Karpas-422 (cell line): ENCODE measurements at regions not wholly inside any gene's neighbourhood (a gene's known extent, or its start where the extent isn't known, plus 50 kb on each side); places are given as distances from the start of the nearest gene placed in this dataset.
"Not testable (repeated sequence)": the region's sequence is repeated elsewhere in the genome, so short reads cannot be mapped to it uniquely, and the experiment has no call there.

ENCODE experiments used
- DNase-seq: peaks from one replicate; pipeline ENCODE4 v3.0.0-alpha.2; 2015
- H2AFZ ChIP-seq: fragments of 200-600 bp; sonication (generic); 2 replicates; pipeline ENCODE4 v1.6.1; 2014; ENCODE audit warnings: antibody characterized with exemption, low read length, mixed read lengths
- H3K27ac ChIP-seq: fragments of 200-600 bp; sonication (generic); 2 replicates; pipeline ENCODE4 v1.5.1; 2014; ENCODE audit warnings: mild to moderate bottlenecking, low read length, moderate library complexity
- H3K27me3 ChIP-seq: fragments of 200-600 bp; sonication (generic); 2 replicates; pipeline ENCODE4 v1.6.1; 2014; ENCODE audit warnings: low read length, mixed read lengths
- H3K36me3 ChIP-seq: fragments of 200-600 bp; sonication (generic); 2 replicates; pipeline ENCODE4 v1.6.1; 2014; ENCODE audit warnings: low read length, mixed read lengths; ENCODE audit not compliant: insufficient read depth
- H3K4me1 ChIP-seq: fragments of 200-600 bp; sonication (generic); 2 replicates; pipeline ENCODE4 v1.6.1; 2014; ENCODE audit warnings: mild to moderate bottlenecking, low read length, mixed read lengths
- H3K4me2 ChIP-seq: fragments of 200-600 bp; sonication (generic); 2 replicates; pipeline ENCODE4 v1.6.1; 2014; ENCODE audit warnings: low read length, low read depth, mild to moderate bottlenecking; ENCODE audit not compliant: poor library complexity, severe bottlenecking
- H3K4me3 ChIP-seq: fragments of 200-600 bp; sonication (generic); 2 replicates; pipeline ENCODE4 v1.5.1; 2014; ENCODE audit warnings: mild to moderate bottlenecking, antibody characterized with exemption, low read length, mixed read lengths
- H3K79me2 ChIP-seq: fragments of 200-600 bp; sonication (generic); 2 replicates; pipeline ENCODE4 v1.6.1; 2014; ENCODE audit warnings: mild to moderate bottlenecking, low read length, mixed read lengths
- H3K9ac ChIP-seq: fragments of 200-600 bp; sonication (generic); 2 replicates; pipeline ENCODE4 v1.6.0; 2014; ENCODE audit warnings: low read length
- H3K9me2 ChIP-seq: fragments of 200-600 bp; sonication (generic), shearing (Covaris generic); replicated peaks from 2 replicates; pipeline ENCODE4 v1.6.0; 2014; ENCODE audit warnings: mild to moderate bottlenecking, low read length, moderate library complexity; ENCODE audit not compliant: insufficient read depth
- H3K9me3 ChIP-seq: fragments of 300-700, 200-600 bp; sonication (generic); 2 replicates; pipeline ENCODE4 v1.6.1; 2014; ENCODE audit warnings: low read length, mixed read lengths
- H4K20me1 ChIP-seq: fragments of 200-600 bp; sonication (generic); 2 replicates; pipeline ENCODE4 v1.6.1; 2014; ENCODE audit warnings: mild to moderate bottlenecking, antibody characterized with exemption, low read length, low read depth; ENCODE audit not compliant: insufficient read depth

DNA sequence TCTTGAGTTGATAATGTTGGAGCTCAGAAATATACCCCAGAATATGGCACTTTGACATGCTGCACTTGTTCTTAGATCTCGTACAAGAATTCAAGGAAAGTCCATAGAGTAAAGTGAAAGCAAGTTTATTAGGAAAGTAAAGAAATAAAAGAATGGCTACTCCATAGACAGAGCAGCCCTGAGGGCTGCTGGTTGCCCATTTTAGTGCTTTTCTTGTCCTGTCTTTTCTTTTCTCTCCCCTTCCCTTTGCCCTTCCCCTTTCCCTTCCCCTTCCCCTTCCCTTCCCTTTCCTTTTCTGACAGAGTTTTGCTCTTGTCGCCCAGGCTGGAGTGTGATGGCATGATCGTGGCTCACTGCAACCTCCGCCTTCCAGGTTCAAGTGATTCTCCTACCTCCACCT is 283.4 kb upstream of the SEMA6A start:
- H3K9me2 ChIP-seq, H3K36me3 ChIP-seq, H4K20me1 ChIP-seq, H3K9me3 ChIP-seq, H3K4me3 ChIP-seq, DNase-seq, H3K27ac ChIP-seq, H2AFZ ChIP-seq, H3K4me2 ChIP-seq, H3K9ac ChIP-seq, H3K27me3 ChIP-seq, H3K4me1 ChIP-seq, H3K79me2 ChIP-seq: not testable (repeated sequence)

DNA sequence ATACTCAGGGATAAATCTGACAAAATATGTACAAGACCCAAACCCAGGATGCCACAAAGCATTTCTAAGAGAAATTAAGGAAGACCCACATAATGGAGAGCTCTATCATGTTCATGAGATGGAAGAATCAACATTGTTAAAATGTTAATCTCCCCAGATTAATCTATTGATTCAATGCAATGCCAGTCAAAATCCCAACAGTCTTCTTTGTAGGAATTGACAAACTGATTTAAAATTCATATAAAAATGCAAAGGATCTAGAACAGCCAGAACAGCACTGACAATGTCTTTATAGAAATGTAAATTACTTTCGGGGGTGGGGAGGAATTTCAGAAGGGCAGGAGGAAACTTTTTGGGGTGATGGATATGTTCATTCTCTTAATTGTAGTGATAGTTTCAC is 281.6 kb upstream of the SEMA6A start:
- Histone ChIP-seq H3K9me3 (no peaks in the 10 kb centered on the region), H3K4me1 (no peaks in the 10 kb centered on the region), H3K36me3 (no peaks in the 10 kb centered on the region), H3K4me2 (no peak overlapping the region), H3K27ac (no peak overlapping the region), H2AFZ (no peak overlapping the region), H4K20me1 (no peaks in the 10 kb centered on the region), H3K79me2 (no peaks in the 10 kb centered on the region), H3K9ac (no peak overlapping the region), H3K4me3 (no peak overlapping the region), H3K27me3 (no peaks in the 10 kb centered on the region), H3K9me2 (no peaks in the 10 kb centered on the region)
- DNase-seq = no peak

DNA sequence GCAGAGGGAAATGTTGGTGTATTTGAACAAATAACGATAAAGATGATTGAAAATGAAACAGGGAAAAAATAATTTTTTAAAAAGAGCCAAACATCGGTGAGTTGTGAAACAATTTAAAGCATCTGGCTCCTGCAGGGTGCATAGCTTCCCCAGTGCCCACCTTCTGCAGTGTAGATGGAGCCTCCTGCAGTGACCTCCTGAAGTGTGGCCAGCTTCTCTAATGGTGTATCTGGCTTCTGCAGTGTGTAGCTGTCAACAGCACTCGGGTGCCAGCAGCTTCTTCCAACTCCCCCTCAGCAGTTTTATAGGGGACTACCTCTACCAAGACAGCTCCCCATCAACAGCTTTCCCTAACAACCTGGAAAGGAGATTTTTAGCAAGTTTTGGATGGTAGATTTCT is 279.4 kb upstream of the SEMA6A start:
- no peak overlapping the region for H3K9ac ChIP-seq
- no peaks in the 10 kb centered on the region for H3K36me3 ChIP-seq
- H3K79me2 ChIP-seq = no peaks in the 10 kb centered on the region
- H4K20me1 ChIP-seq = no peaks in the 10 kb centered on the region
- H3K27ac ChIP-seq = no peak overlapping the region
- no peak overlapping the region for H2AFZ ChIP-seq
- H3K4me2 ChIP-seq = no peak overlapping the region
- H3K27me3 ChIP-seq = no peaks in the 10 kb centered on the region
- H3K9me2 ChIP-seq = no peaks in the 10 kb centered on the region
- DNase-seq = no peak
- no peaks in the 10 kb centered on the region for H3K9me3 ChIP-seq
- H3K4me3 ChIP-seq = no peak overlapping the region
- H3K4me1 ChIP-seq = no peaks in the 10 kb centered on the region

DNA sequence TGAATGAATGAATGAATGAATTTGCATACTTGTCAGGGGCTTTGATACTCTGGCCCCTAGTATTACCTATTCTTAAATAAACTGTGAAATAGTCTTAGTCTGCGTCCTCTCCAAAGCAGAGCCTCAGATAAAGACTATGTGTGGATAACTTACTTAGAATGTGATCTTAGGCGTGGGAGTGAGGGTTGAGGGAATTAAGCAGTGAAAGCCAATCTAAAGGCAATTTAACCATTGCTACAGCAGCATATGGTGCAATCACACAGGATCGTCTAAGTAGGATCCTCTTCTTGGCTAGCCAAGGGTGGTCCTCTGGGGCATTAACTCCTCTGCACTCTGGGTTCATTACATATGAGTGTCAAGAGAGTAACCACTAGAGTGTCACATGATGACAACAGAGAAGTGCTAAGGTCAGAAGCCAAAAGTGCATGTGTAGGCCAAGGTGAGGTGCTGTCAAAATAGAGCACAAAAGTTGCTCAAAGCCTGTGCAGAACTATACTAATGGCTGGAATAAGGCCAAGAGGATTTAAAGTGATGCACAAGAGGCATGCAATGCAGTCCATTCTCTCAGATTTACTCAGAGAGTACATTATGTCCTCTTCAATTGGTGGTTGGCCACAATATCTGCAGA is 274.4 kb upstream of the SEMA6A start:
- Histone ChIP-seq H3K9me3 (no peaks in the 10 kb centered on the region), H3K4me3 (no peak overlapping the region), H3K4me2 (no peak overlapping the region), H3K27me3 (no peaks in the 10 kb centered on the region), H3K4me1 (no peaks in the 10 kb centered on the region), H4K20me1 (no peaks in the 10 kb centered on the region), H3K27ac (no peak overlapping the region), H3K9me2 (no peaks in the 10 kb centered on the region), H3K36me3 (no peaks in the 10 kb centered on the region), H3K79me2 (no peaks in the 10 kb centered on the region), H3K9ac (no peak overlapping the region), H2AFZ (no peak overlapping the region)
- no peak for DNase-seq

DNA sequence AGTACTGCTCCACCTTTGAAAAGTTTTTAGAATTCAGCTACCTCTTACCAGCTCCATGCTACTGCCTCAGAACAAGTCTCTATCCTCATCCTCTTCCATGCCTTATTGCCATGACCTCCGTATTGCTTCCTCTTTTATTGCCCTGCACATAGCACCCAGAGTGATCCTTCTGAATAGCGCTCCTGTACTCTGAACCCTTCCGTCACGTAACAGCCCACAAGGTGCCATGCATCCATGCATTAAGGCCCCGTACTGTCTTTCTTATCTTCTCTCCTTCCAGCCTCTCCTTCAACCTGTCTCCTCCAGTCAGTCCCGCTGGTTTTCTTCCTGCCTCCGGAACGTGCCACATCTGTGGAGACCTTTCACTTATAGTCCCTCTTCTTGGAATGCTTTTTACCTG is 273.3 kb upstream of the SEMA6A start:
- no peak overlapping the region for H3K27ac ChIP-seq
- no peaks in the 10 kb centered on the region for H3K9me3 ChIP-seq
- DNase-seq = no peak
- no peak overlapping the region for H3K4me3 ChIP-seq
- H3K79me2 ChIP-seq = no peaks in the 10 kb centered on the region
- no peaks in the 10 kb centered on the region for H3K27me3 ChIP-seq
- no peak overlapping the region for H3K9ac ChIP-seq
- no peak overlapping the region for H3K4me2 ChIP-seq
- H3K4me1 ChIP-seq = no peaks in the 10 kb centered on the region
- H3K9me2 ChIP-seq = no peaks in the 10 kb centered on the region
- no peaks in the 10 kb centered on the region for H4K20me1 ChIP-seq
- no peaks in the 10 kb centered on the region for H3K36me3 ChIP-seq
- no peak overlapping the region for H2AFZ ChIP-seq

DNA sequence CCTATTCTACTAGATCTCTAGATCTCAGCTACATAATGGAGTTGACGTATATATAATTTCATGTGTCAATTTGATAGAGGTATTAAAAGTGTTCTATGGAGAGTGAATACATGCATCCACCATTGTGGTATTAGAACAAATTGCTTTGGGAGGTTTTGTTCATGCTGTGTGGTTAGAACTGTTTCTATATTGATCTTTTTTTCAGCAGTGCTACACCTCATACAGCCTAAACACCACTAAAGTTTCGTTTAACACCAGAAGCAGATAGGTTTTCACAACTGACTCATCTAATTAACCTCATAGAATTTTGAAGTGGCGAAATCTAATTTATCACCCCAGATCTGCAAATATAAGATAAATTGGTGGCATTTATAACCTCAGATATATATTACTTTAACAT is 269.4 kb upstream of the SEMA6A start:
- no peaks in the 10 kb centered on the region for H3K4me1 ChIP-seq
- H4K20me1 ChIP-seq = no peaks in the 10 kb centered on the region
- no peaks in the 10 kb centered on the region for H3K9me2 ChIP-seq
- H3K4me2 ChIP-seq = no peak overlapping the region
- H3K9me3 ChIP-seq = no peaks in the 10 kb centered on the region
- no peak overlapping the region for H3K27ac ChIP-seq
- H3K4me3 ChIP-seq = no peak overlapping the region
- H2AFZ ChIP-seq = no peak overlapping the region
- H3K36me3 ChIP-seq = no peaks in the 10 kb centered on the region
- no peak overlapping the region for H3K9ac ChIP-seq
- DNase-seq = no peak
- H3K27me3 ChIP-seq = no peaks in the 10 kb centered on the region
- H3K79me2 ChIP-seq = no peaks in the 10 kb centered on the region

DNA sequence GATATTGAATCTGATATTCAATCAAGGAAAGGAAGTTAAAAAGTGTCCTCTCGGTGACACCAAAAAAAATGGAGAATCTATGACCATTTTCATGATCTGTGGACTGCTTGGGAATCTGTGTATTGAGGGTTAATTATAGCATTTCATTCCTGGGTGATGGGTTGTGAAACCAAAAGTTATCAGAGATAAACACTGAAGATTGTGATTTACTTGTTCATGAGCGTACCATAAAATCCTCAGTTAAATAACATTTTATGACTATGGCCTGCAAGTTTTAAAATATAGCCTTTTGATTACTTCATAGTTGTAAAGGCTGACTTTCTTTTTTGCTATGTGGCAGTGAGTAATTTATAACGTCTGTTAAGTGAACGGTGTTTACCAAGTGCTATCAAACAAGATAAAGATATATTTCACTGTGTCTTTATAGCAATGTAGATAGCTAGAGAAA is 267.9 kb upstream of the SEMA6A start:
- H3K27ac ChIP-seq = no peak overlapping the region
- no peak overlapping the region for H3K4me3 ChIP-seq
- no peaks in the 10 kb centered on the region for H4K20me1 ChIP-seq
- no peaks in the 10 kb centered on the region for H3K4me1 ChIP-seq
- H3K36me3 ChIP-seq = no peaks in the 10 kb centered on the region
- H3K4me2 ChIP-seq = no peak overlapping the region
- H3K9ac ChIP-seq = no peak overlapping the region
- no peak overlapping the region for H2AFZ ChIP-seq
- no peak for DNase-seq
- H3K27me3 ChIP-seq = no peaks in the 10 kb centered on the region
- H3K9me2 ChIP-seq = no peaks in the 10 kb centered on the region
- H3K79me2 ChIP-seq = no peaks in the 10 kb centered on the region
- H3K9me3 ChIP-seq = no peaks in the 10 kb centered on the region

DNA sequence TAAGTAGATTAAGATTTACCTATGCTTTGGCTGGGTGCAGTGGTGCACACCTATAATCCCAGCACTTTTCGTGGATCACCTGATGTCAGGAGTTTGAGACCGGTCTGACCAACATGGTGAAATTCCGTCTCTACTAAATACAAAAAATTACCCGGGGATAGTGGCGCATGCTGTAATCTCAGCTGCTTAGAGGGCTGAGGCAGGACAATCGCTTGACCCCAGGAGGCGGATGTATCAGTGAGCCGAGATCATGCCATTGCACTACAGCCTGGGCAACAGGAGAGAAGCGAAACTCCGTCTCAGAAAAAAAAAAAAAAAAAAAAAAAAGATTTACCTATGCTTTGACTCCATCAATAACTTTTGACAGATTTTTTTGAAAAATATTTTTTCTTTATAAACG is 267.1 kb upstream of the SEMA6A start:
- Histone ChIP-seq H3K9ac (no peak overlapping the region), H3K9me3 (no peaks in the 10 kb centered on the region), H4K20me1 (no peaks in the 10 kb centered on the region), H3K4me3 (no peak overlapping the region), H3K4me2 (no peak overlapping the region), H3K79me2 (no peaks in the 10 kb centered on the region), H3K9me2 (no peaks in the 10 kb centered on the region), H2AFZ (no peak overlapping the region), H3K36me3 (no peaks in the 10 kb centered on the region), H3K4me1 (no peaks in the 10 kb centered on the region), H3K27me3 (no peaks in the 10 kb centered on the region), H3K27ac (no peak overlapping the region)
- DNase-seq = no peak
